Stomach (tissue), 4 donors: ENCODE measurements at regions not wholly inside any gene's neighbourhood (a gene's known extent, or its start where the extent isn't known, plus 50 kb on each side); places are given as distances from the start of the nearest gene placed in this dataset.

Experiments used
- CTCF ChIP-seq, 7 experiments: fragments of 450-650 bp in 4 of 7; fragments of 200-600 bp in 3 of 7; sonication (generic) in 3 of 7; IDR thresholded peaks; one replicate each; pipeline ENCODE4 v1.5.1; 2016 to 2019; ENCODE audit warnings: antibody characterized with exemption in 7 of 7, control low read depth in 2 of 7, mild to moderate bottlenecking in 1 of 7
- POLR2AphosphoS5 ChIP-seq, 3 donors: sonication (generic); formaldehyde crosslinking; IDR thresholded peaks; one replicate each; pipeline ENCODE4 v1.6.1; 2016; ENCODE audit warnings: antibody characterized with exemption in 3 of 3

GRCh38 chr21:16345757-16346156, 616.0 kb downstream of the USP25 start:
- TF ChIP-seq CTCF (IDR thresholded peaks at IDR 0.05) (no peak), POLR2AphosphoS5 (IDR thresholded peaks at IDR 0.05) (no peak)
